Calu3 (cell line): ENCODE measurements at regions not wholly inside any gene's neighbourhood (a gene's known extent, or its start where the extent isn't known, plus 50 kb on each side); places are given as distances from the start of the nearest gene placed in this dataset.
"Not testable (repeated sequence)": the region's sequence is repeated elsewhere in the genome, so short reads cannot be mapped to it uniquely, and the experiment has no call there.

Experiments
- BruUV-seq: library from RNA; stranded (reverse); fragments of 400-500 nt; replicated peaks from 2 replicates; lab custom pipeline; 2021; lab: Mats Ljungman, UMichigan
- CTCF ChIA-PET: fragments of 300-600 bp; sonication (Branson Sonifier 250); formaldehyde crosslinking; loops from one replicate; lab custom pipeline; 2022; ENCODE audit warnings: antibody characterized with exemption; lab: Charles Lee
- DNase-seq: peaks from one replicate; pipeline ENCODE4 v3.0.0; 2022
- H3K27ac Mint-ChIP-seq: one replicate; pipeline ENCODE4 v1.8.0; 2022; ENCODE audit warnings: mixed read lengths; ENCODE audit not compliant: unreplicated experiment
- H3K27me3 Mint-ChIP-seq: one replicate; pipeline ENCODE4 v1.8.0; 2022; ENCODE audit warnings: mixed read lengths; ENCODE audit not compliant: unreplicated experiment
- H3K36me3 Mint-ChIP-seq: one replicate; pipeline ENCODE4 v1.8.0; 2022; ENCODE audit warnings: mild to moderate bottlenecking, moderate library complexity, mixed read lengths; ENCODE audit not compliant: insufficient read depth, unreplicated experiment
- H3K4me1 Mint-ChIP-seq: one replicate; pipeline ENCODE4 v1.8.0; 2022; ENCODE audit warnings: mild to moderate bottlenecking, low read depth, mixed read lengths; ENCODE audit not compliant: unreplicated experiment
- H3K4me3 Mint-ChIP-seq: one replicate; pipeline ENCODE4 v1.8.0; 2022; ENCODE audit warnings: mild to moderate bottlenecking, low read depth, moderate library complexity, mixed read lengths; ENCODE audit not compliant: unreplicated experiment
- H3K9me3 Mint-ChIP-seq: one replicate; pipeline ENCODE4 v1.8.0; 2022; ENCODE audit warnings: low read depth, mixed read lengths; ENCODE audit not compliant: unreplicated experiment
- intact Hi-C: fragments of 100-400 bp; cut with micrococcal nuclease; formaldehyde crosslinking; loops from one replicate; pipeline ENCODE4 v1.10.0; 2022; ENCODE audit not compliant: unreplicated experiment
- TF ChIP-seq, protein P1 (sequence below): fragments of 200-600 bp; IDR thresholded peaks from one replicate; pipeline ENCODE4 v1.8.0; 2022; ENCODE audit warnings: antibody characterized with exemption; ENCODE audit not compliant: unreplicated experiment

DNA sequence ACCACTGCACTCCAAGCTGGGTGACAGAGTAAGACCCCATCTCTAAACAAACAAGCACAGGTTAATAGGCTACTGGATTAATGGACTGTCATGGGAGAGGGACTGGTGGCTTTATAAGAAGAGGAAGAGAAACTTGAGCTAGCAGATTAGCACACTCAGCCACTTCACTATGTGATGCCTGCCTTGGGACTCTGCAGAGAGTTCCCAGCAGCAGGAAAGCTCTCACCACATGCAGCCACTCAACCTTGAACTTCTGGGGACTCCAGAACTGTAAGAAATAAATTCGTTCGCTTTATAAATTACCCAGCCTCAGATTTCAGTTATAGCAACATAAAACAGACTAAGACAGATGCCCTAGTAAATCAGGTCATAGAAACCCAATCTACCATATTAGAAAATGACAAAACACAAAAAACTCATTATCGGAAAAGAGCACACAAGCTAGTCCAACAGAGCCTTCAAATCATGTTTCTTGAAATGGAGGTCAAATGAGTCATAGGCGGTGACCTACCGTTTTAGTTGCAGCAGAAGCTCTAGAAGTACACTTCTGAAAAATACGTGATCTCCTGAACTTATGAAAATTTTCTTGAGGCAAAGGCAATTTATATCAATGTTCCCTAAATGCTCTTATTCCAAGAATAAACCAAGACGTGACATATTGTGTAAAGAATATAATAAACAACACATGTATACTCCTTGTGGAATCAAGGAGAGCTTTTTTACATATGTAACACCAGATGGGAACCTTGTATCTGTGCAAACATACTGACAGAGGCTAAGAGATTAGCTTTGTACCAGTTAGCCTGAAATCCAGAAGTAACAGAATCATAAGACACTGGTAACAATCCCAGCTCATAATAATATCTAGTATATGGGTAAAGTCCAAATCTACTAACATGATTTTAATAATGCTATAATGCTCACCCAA lies 340.9 kb upstream of the SGCG start:
- no peak for DNase-seq
- Mint-ChIP-seq H3K36me3 (no peaks in the 10 kb centered on the region), H3K27me3 (no peaks in the 10 kb centered on the region), H3K4me1 (no peaks in the 10 kb centered on the region), H3K4me3 (no peak overlapping the region), H3K9me3 (peaks cover 3% of the 10 kb centered on the region), H3K27ac (no peak overlapping the region)
- TF ChIP-seq, protein P1, sequence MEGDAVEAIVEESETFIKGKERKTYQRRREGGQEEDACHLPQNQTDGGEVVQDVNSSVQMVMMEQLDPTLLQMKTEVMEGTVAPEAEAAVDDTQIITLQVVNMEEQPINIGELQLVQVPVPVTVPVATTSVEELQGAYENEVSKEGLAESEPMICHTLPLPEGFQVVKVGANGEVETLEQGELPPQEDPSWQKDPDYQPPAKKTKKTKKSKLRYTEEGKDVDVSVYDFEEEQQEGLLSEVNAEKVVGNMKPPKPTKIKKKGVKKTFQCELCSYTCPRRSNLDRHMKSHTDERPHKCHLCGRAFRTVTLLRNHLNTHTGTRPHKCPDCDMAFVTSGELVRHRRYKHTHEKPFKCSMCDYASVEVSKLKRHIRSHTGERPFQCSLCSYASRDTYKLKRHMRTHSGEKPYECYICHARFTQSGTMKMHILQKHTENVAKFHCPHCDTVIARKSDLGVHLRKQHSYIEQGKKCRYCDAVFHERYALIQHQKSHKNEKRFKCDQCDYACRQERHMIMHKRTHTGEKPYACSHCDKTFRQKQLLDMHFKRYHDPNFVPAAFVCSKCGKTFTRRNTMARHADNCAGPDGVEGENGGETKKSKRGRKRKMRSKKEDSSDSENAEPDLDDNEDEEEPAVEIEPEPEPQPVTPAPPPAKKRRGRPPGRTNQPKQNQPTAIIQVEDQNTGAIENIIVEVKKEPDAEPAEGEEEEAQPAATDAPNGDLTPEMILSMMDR = no peak
- intact Hi-C loops = no loop called here
- no TSS peak for BruUV-seq
- CTCF ChIA-PET = no interaction called here

DNA sequence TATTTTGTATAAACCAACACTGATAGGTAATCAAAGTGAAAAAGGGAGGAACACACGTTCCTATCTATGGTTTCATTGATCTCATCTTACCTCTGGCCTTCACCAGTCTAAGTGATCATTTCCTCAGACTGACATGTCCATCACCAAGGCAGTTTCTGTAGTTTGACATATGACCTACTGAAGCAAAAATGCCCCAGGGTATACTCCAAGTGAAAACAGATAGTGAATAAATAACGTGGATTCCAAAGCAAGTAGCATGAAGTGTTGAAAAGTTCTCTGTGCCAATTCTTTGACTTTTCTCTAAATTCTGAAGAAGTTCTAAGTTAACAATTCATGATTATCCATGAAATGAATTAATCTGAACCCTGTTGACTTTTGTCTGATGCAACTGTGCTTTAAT lies 334.2 kb upstream of the SGCG start:
- DNase-seq = no peak
- Mint-ChIP-seq H3K27me3 (no peaks in the 10 kb centered on the region), H3K9me3 (peaks cover 3% of the 10 kb centered on the region), H3K4me1 (no peaks in the 10 kb centered on the region), H3K4me3 (no peak overlapping the region), H3K27ac (no peak overlapping the region), H3K36me3 (no peaks in the 10 kb centered on the region)
- TF ChIP-seq, protein P1 = no peak
- CTCF ChIA-PET = no interaction called here
- no TSS peak for BruUV-seq
- intact Hi-C loops = no loop called here

DNA sequence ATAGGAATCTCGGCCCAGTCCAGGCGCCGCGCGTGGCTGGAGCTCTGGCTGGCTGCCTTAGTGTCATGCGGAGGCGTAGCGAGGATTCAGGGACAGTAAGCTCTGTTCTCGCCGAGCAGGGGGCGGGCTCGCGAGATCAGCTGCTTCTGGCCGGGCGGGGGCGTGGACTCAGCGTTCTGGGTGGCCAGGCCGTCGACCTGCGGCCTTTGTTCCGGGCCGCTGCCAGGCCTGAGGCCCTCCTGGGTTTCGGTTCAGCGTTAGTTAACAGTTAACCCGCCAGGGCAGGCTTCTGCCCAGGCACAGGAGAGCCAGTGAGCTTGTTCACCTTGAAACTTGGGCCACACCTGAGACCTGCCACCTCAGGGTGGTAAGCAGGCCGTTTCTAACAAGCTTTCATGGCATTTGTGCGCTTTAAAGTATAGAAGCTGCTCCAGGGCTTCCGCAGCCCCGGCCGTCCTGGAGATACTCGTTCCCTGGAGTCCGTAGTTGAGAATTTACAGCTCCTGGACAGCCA lies 332.2 kb upstream of the SGCG start:
- Mint-ChIP-seq H3K27me3 (no peaks in the 10 kb centered on the region), H3K9me3 (peaks cover 2% of the 10 kb centered on the region), H3K36me3 (no peaks in the 10 kb centered on the region), H3K27ac (no peak overlapping the region), H3K4me3 (no peak overlapping the region), H3K4me1 (no peaks in the 10 kb centered on the region)
- DNase-seq = no peak
- CTCF ChIA-PET = no interaction called here
- BruUV-seq = no TSS peak
- intact Hi-C loops = no loop called here
- TF ChIP-seq, protein P1 = no peak

DNA sequence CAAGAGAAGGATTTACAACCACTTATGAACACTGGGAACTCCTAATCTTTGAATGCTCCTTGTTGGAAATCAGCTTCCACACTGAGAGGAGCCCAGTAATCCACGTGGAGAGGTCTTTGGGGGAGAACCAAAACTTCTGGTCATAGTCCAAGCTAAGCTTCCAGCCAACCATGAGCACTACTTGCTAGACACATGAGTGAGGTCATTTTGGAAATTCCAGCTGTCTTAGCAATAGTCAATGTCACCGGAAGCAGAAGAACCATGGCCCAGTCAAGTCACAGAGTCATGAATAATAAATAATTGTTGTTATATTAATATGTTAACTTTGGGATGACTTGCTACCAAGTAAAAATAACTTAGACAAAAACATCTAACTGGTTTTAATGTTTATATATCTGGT lies 324.9 kb upstream of the SGCG start:
- DNase-seq = no peak
- no TSS peak for BruUV-seq
- Mint-ChIP-seq H3K27ac (no peak overlapping the region), H3K9me3 (no peaks in the 10 kb centered on the region), H3K4me3 (no peak overlapping the region), H3K36me3 (no peaks in the 10 kb centered on the region), H3K4me1 (no peaks in the 10 kb centered on the region), H3K27me3 (no peaks in the 10 kb centered on the region)
- TF ChIP-seq, protein P1 = no peak
- CTCF ChIA-PET = no interaction called here
- intact Hi-C loops = no loop called here

DNA sequence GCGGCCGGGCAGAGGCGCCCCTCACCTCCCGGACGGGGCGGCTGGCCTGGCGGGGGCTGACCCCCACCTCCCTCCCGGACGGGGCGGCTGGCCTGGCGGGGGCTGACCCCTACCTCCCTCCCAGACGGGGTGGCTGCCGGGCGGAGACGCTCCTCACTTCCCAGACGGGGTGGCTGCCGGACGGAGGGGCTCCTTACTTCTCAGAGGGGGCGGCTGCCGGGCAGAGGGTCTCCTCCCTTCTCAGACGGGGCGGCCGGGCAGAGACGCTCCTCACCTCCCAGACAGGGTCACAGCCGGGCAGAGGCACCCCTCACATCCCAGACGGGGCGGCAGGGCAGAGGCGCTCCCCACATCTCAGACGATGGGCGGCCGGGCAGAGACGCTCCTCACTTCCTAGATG lies 321.8 kb upstream of the SGCG start:
- H3K4me1 Mint-ChIP-seq, CTCF ChIA-PET: not testable (repeated sequence)

DNA sequence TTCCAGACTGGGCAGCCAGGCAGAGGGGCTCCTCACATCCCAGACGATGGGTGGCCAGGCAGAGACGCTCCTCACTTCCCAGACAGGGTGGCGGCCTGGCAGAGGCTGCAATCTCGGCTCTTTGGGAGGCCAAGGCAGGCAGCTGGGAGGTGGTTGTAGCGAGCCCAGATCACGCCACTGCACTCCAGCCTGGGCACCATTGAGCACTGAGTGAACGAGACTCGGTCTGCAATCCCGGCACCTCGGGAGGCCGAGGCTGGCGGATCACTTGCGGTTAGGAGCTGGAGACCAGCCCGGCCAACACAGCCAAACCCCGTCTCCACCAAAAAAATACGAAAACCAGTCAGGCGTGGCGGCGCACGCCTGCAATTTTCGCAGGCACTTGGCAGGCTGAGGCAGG lies 321.4 kb upstream of the SGCG start:
- H3K27me3 Mint-ChIP-seq, DNase-seq, H3K27ac Mint-ChIP-seq, H3K4me1 Mint-ChIP-seq, H3K4me3 Mint-ChIP-seq, BruUV-seq, H3K36me3 Mint-ChIP-seq, H3K9me3 Mint-ChIP-seq, intact Hi-C loops, CTCF ChIA-PET: not testable (repeated sequence)

More for the DNA sequence above, 321.8 kb upstream of the SGCG start:
- H3K9me3 Mint-ChIP-seq, DNase-seq, H3K27me3 Mint-ChIP-seq, BruUV-seq, H3K4me3 Mint-ChIP-seq, H3K27ac Mint-ChIP-seq, intact Hi-C loops, H3K36me3 Mint-ChIP-seq: not testable (repeated sequence)
